H1 (cell line): ENCODE measurements at regions not wholly inside any gene's neighbourhood (a gene's known extent, or its start where the extent isn't known, plus 50 kb on each side); places are given as distances from the start of the nearest gene placed in this dataset.

Experiments
- CTCF ChIA-PET: fragments of 300-600 bp; sonication (Branson Sonifier 250); formaldehyde crosslinking; loops from one replicate; lab custom pipeline; 2021; ENCODE audit not compliant: partially characterized antibody; lab: Charles Lee
- POLR2A ChIA-PET: fragments of 300-600 bp; sonication (Branson Sonifier 250); formaldehyde crosslinking; loops from one replicate; lab custom pipeline; 2021; ENCODE audit warnings: inconsistent platforms; ENCODE audit not compliant: partially characterized antibody; lab: Charles Lee
- DNase-seq, 2 experiments: peaks; one replicate each; pipeline versions ENCODE4 v3.0.0 to v3.0.0-alpha.2; 2010 to 2022; ENCODE audit warnings: low spot score in 2 of 2, low read depth in 1 of 2, mixed read lengths in 1 of 2
- FAIRE-seq: peaks from 2 replicates; lab custom pipeline; 2011; peaks lifted over from hg19 to GRCh38; lab: Jason Lieb, UNC
- H2AFZ ChIP-seq: 2 replicates; pipeline ENCODE4 v1.8.1; 2012; ENCODE audit warnings: low read length, inconsistent platforms
- H2AK5ac ChIP-seq: 2 replicates; pipeline ENCODE4 v1.6.1; 2013; ENCODE audit warnings: low read depth, low read length
- H2BK120ac ChIP-seq: replicated peaks from 2 replicates; pipeline ENCODE3; 2013; ENCODE audit warnings: low read depth, low read length, inconsistent platforms
- H2BK12ac ChIP-seq: 2 replicates; pipeline ENCODE4 v1.6.1; 2013; ENCODE audit warnings: low read depth, low read length
- H2BK15ac ChIP-seq: 2 replicates; pipeline ENCODE4 v1.6.1; 2013; ENCODE audit warnings: low read length
- H2BK20ac ChIP-seq: 2 replicates; pipeline ENCODE4 v1.6.1; 2013; ENCODE audit warnings: low read length
- H2BK5ac ChIP-seq: 2 replicates; pipeline ENCODE4 v1.6.1; 2013; ENCODE audit warnings: low read depth, low read length
- H3K14ac ChIP-seq: 2 replicates; pipeline ENCODE4 v1.6.1; 2013; ENCODE audit warnings: inconsistent platforms; ENCODE audit not compliant: insufficient read length
- H3K18ac ChIP-seq: 2 replicates; pipeline ENCODE4 v1.6.1; 2013; ENCODE audit warnings: low read length; ENCODE audit errors: extremely low read depth
- H3K23ac ChIP-seq: 2 replicates; pipeline ENCODE4 v1.6.1; 2013; ENCODE audit warnings: inconsistent platforms; ENCODE audit not compliant: insufficient read length
- H3K23me2 ChIP-seq: 2 replicates; pipeline ENCODE4 v1.6.1; 2013; ENCODE audit warnings: low read depth, low read length
- H3K27ac ChIP-seq: 2 replicates; pipeline ENCODE4 v1.6.1; 2011; ENCODE audit warnings: low read depth, low read length, inconsistent platforms
- H3K27me3 ChIP-seq, 4 experiments: replicated peaks in 1 of 4; 1 replicate in 1 of 4; 2 replicates in 3 of 4; pipeline versions ENCODE4 v1.6.1 to v1.8.1; 2011 to 2013; ENCODE audit warnings: low read length in 3 of 4, mild to moderate bottlenecking in 3 of 4, inconsistent platforms in 2 of 4, mixed read lengths in 2 of 4, moderate library complexity in 1 of 4; ENCODE audit not compliant: control insufficient read depth in 3 of 4, insufficient read depth in 3 of 4; ENCODE audit errors: extremely low read depth in 1 of 4
- H3K36me3 ChIP-seq, 4 experiments: 2 replicates each; pipeline versions ENCODE4 v1.6.1 to v1.8.1; 2011 to 2013; ENCODE audit warnings: mild to moderate bottlenecking in 4 of 4, low read length in 3 of 4, moderate library complexity in 2 of 4, control low read depth in 1 of 4, inconsistent platforms in 1 of 4; ENCODE audit not compliant: insufficient read depth in 4 of 4, control insufficient read depth in 2 of 4
- H3K4ac ChIP-seq: replicated peaks from 2 replicates; pipeline ENCODE3; 2013; ENCODE audit warnings: low read length, low read depth, mixed read lengths, inconsistent platforms; ENCODE audit not compliant: insufficient read length
- H3K4me1 ChIP-seq, 4 experiments: replicated peaks in 1 of 4; 1 replicate in 1 of 4; 2 replicates in 3 of 4; pipeline versions ENCODE4 v1.6.1 to v1.8.1; 2011 to 2013; ENCODE audit warnings: low read length in 3 of 4, inconsistent platforms in 2 of 4, mixed read lengths in 1 of 4; ENCODE audit not compliant: insufficient read depth in 4 of 4, control insufficient read depth in 3 of 4
- H3K4me2 ChIP-seq, 2 experiments: 2 replicates each; pipeline versions ENCODE4 v1.6.1 to v1.8.1; 2011 to 2013; ENCODE audit warnings: low read depth in 2 of 2, low read length in 2 of 2, control low read depth in 1 of 2, inconsistent platforms in 1 of 2, mild to moderate bottlenecking in 1 of 2; ENCODE audit not compliant: insufficient read depth in 1 of 2
- H3K4me3 ChIP-seq, 4 experiments: fragments of 200-600, 300-600 bp in 1 of 4; sonication (generic), shearing (Covaris generic), sonication (Bioruptor Twin) in 1 of 4; 2 replicates each; pipeline versions ENCODE4 v1.5.1 to v1.8.1; 2011 to 2016; ENCODE audit warnings: low read length in 4 of 4, low read depth in 3 of 4, control low read depth in 2 of 4, inconsistent platforms in 2 of 4, mild to moderate bottlenecking in 2 of 4, mixed read lengths in 1 of 4, moderate library complexity in 1 of 4; ENCODE audit not compliant: insufficient read depth in 2 of 4; ENCODE audit errors: extremely low read depth in 1 of 4
- H3K56ac ChIP-seq: replicated peaks from 2 replicates; pipeline ENCODE3; 2013; ENCODE audit warnings: low read depth, mild to moderate bottlenecking, mixed read lengths, low read length, inconsistent platforms; ENCODE audit not compliant: insufficient read length
- H3K79me1 ChIP-seq: 2 replicates; pipeline ENCODE4 v1.6.1; 2013; ENCODE audit warnings: low read depth, low read length, control low read depth
- H3K79me2 ChIP-seq, 2 experiments: 2 replicates each; pipeline versions ENCODE4 v1.6.1 to v1.8.1; 2012 to 2013; ENCODE audit warnings: low read length in 2 of 2, mild to moderate bottlenecking in 2 of 2, inconsistent platforms in 1 of 2; ENCODE audit not compliant: insufficient read depth in 2 of 2, control insufficient read depth in 1 of 2
- H3K9ac ChIP-seq, 4 experiments: replicated peaks in 1 of 4; 1 replicate in 1 of 4; 2 replicates in 3 of 4; pipeline versions ENCODE4 v1.6.1 to v1.8.1; 2011 to 2013; ENCODE audit warnings: low read depth in 3 of 4, low read length in 3 of 4, control low read depth in 2 of 4, mild to moderate bottlenecking in 2 of 4, moderate library complexity in 2 of 4, inconsistent platforms in 1 of 4; ENCODE audit errors: extremely low read depth in 1 of 4
- H3K9me3 ChIP-seq, 2 experiments: 2 replicates each; pipeline versions ENCODE4 v1.6.1 to v1.8.1; 2012 to 2013; ENCODE audit warnings: mild to moderate bottlenecking in 2 of 2, moderate library complexity in 2 of 2, control low read depth in 1 of 2, inconsistent platforms in 1 of 2, low read depth in 1 of 2, low read length in 1 of 2, mixed read lengths in 1 of 2; ENCODE audit not compliant: insufficient read depth in 2 of 2
- H4K20me1 ChIP-seq, 2 experiments: replicated peaks in 1 of 2; 2 replicates each; pipeline versions ENCODE3 to v1.8.1; 2011 to 2013; ENCODE audit warnings: inconsistent platforms in 2 of 2, low read length in 2 of 2, mild to moderate bottlenecking in 1 of 2; ENCODE audit not compliant: insufficient read depth in 2 of 2, control insufficient read depth in 1 of 2
- H4K5ac ChIP-seq: 2 replicates; pipeline ENCODE4 v1.6.1; 2013; ENCODE audit warnings: low read length, low read depth, mixed read lengths, inconsistent platforms; ENCODE audit not compliant: insufficient read length
- H4K8ac ChIP-seq: 2 replicates; pipeline ENCODE4 v1.8.0; 2013; ENCODE audit warnings: mild to moderate bottlenecking, moderate library complexity, low read length, inconsistent platforms; ENCODE audit not compliant: insufficient read depth; ENCODE audit errors: extremely low read depth
- H4K91ac ChIP-seq: replicated peaks from 2 replicates; pipeline ENCODE3; 2013; ENCODE audit warnings: low read length, mixed read lengths, inconsistent platforms; ENCODE audit not compliant: insufficient read length
- CBX5 ChIP-seq: fragments of 300-800, 300-1000 bp; sonication (generic); IDR thresholded peaks from 2 replicates; pipeline ENCODE4 v1.7.1; 2016; ENCODE audit warnings: antibody characterized with exemption, low read length, low read depth
- CBX8 ChIP-seq: fragments of 300-800, 300-1000 bp; sonication (generic); IDR thresholded peaks from 2 replicates; pipeline ENCODE4 v1.7.1; 2016; ENCODE audit warnings: low read depth, low read length, borderline replicate concordance
- NRF1 ChIP-seq: IDR thresholded peaks from 2 replicates; pipeline ENCODE4 v1.6.1; 2011; ENCODE audit warnings: mild to moderate bottlenecking, low read depth, low read length, improper control_type of control experiment
- TBP ChIP-seq: IDR thresholded peaks from 2 replicates; pipeline ENCODE4 v1.6.1; 2011; ENCODE audit warnings: low read depth, low read length, improper control_type of control experiment
- WGBS, 2 experiments: shearing (Covaris generic) in 1 of 2; methylation state at CpG; one replicate each; pipeline versions ENCODE4 v1.1.6 to v1.1.7; 2013 to 2015; ENCODE audit warnings: low lambda C conversion rate in 2 of 2, mixed read lengths in 2 of 2, inconsistent platforms in 1 of 2, low coverage in 1 of 2, missing lambda C conversion rate in 1 of 2; ENCODE audit not compliant: insufficient replicate concordance in 2 of 2, insufficient coverage in 1 of 2, insufficient read length in 1 of 2; ENCODE audit errors: extremely low coverage in 1 of 2, missing lambda C conversion rate in 1 of 2; 5-methylcytosine and 5-hydroxymethylcytosine counted together
- TF ChIP-seq, protein P1 (sequence below): IDR thresholded peaks from 2 replicates; pipeline ENCODE4 v1.6.1; 2012; ENCODE audit warnings: inconsistent platforms

DNA sequence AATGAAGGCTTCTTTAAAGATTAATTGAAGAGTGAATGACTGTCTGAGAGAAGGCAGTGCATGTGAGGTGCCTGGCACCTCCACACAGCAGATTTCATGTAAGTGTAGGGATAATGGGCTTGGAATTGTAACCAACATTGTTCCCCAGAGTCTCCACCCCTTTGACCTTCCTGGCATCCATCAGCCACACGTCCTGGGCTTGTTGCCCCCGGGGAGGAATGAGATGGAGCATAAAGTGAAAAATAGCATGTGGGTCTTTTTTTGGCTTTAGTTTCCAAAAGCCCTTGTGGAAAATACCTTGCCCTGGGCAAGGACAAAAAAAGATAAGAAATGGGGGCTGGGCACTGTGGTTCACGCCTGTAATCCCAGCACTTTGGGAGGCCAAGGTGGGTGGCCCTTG, 242.2 kb upstream of the ECI2 start:
- Histone ChIP-seq H3K23ac (no peak overlapping the region), H3K4me2 (no peak overlapping the region), H3K4me1 (no peaks in the 10 kb centered on the region; a peak in 1 of 7 replicates), H2BK15ac (no peak overlapping the region; the same call in 1 of the 2 replicates), H2BK5ac (no peak overlapping the region), H3K27ac (no peak overlapping the region), H3K14ac (no peak overlapping the region), H4K8ac (no peak overlapping the region), H3K18ac (no peak overlapping the region), H2BK12ac (no peak overlapping the region), H2AK5ac (no peak overlapping the region), H2AFZ (no peak overlapping the region), H3K4me3 (no peak overlapping the region), H3K56ac (no peak overlapping the region), H3K79me1 (no peaks in the 10 kb centered on the region), H3K36me3 (no peaks in the 10 kb centered on the region), H3K27me3 (no peaks in the 10 kb centered on the region; a peak in 1 of 7 replicates), H3K9me3 (no peaks in the 10 kb centered on the region), H4K5ac (no peak overlapping the region), H2BK20ac (peak overlapping the region; percentile 13; the same call in 1 of the 2 replicates), H3K79me2 (no peaks in the 10 kb centered on the region), H3K9ac (no peak overlapping the region), H3K4ac (no peak overlapping the region), H2BK120ac (no peak overlapping the region), H3K23me2 (no peaks in the 10 kb centered on the region), H4K91ac (no peak overlapping the region), H4K20me1 (no peaks in the 10 kb centered on the region)
- ChIA-PET POLR2A (no interaction called here), CTCF (no interaction called here)
- no peak for FAIRE-seq
- 86% methylated on average over 3 of the region's 3 CpGs; no CpG with 5 or more reads in 1 of the 2 experiments for WGBS, 2 experiments
- DNase-seq = no peak
- TF ChIP-seq, protein P1, sequence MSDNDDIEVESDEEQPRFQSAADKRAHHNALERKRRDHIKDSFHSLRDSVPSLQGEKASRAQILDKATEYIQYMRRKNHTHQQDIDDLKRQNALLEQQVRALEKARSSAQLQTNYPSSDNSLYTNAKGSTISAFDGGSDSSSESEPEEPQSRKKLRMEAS = no peak
- TF ChIP-seq CBX5 = no peak
- TF ChIP-seq TBP = no peak
- no peak for TF ChIP-seq CBX8
- no peak for TF ChIP-seq NRF1
